ENCODE measurements at regions not wholly inside any gene's neighbourhood (a gene's known extent, or its start where the extent isn't known, plus 50 kb on each side); places are given as distances from the start of the nearest gene placed in this dataset.

DNA sequence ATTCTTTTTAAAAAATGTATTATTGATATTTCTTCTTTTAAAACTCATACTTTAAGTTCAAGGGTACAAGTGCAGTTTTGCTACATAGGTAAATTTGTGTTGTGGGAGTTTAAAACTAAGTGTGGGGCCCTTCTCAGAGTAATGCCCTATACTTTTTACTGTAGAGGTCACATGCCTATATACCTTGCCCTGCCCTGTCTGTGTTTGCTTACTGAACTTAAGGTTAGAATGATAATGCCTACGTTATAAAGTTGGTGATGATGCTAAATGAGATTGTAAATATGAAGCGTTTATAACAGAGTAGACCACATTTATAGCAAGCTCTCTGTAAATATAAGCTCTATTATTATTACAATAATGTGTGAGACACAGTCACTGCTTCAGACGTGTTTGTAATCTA is 261.9 kb downstream of the RASSF9 start:
- TF ChIP-seq EZH2 (IDR thresholded peaks at IDR 0.05; ENCODE audit: insufficient read depth, poor library complexity, severe bottlenecking) = no peak
- no peak for TF ChIP-seq EZH2phosphoT487 (IDR thresholded peaks at IDR 0.05; ENCODE audit: insufficient read depth, low read depth)

Measured in GM23248 (cell line).